ENCODE measurements at regions not wholly inside any gene's neighbourhood (a gene's known extent, or its start where the extent isn't known, plus 50 kb on each side); places are given as distances from the start of the nearest gene placed in this dataset.

GRCh38 chr4:160247091-160247656 is 1144.3 kb downstream of the RAPGEF2 start:
- intact Hi-C loops (cut with micrococcal nuclease): no loop called here
- H3K4me1 Mint-ChIP-seq (ENCODE audit: low read depth): no peaks in the 10 kb centered on the region
- H3K4me3 Mint-ChIP-seq: no peak overlapping the region
- no peak for DNase-seq
- H3K27me3 Mint-ChIP-seq: no peaks in the 10 kb centered on the region
- peaks cover 11% of the 10 kb centered on the region for H3K9me3 Mint-ChIP-seq
- POLR2A ChIA-PET: no interaction called here
- no peak overlapping the region for H3K27ac Mint-ChIP-seq
- CTCF ChIA-PET: no interaction called here
- H3K36me3 Mint-ChIP-seq: no peaks in the 10 kb centered on the region

GRCh38 chr4:160251522-160252170 is 1148.8 kb downstream of the RAPGEF2 start:
- H3K9me3 Mint-ChIP-seq: peaks cover 2% of the 10 kb centered on the region
- H3K27me3 Mint-ChIP-seq: no peaks in the 10 kb centered on the region
- no peaks in the 10 kb centered on the region for H3K36me3 Mint-ChIP-seq
- CTCF ChIA-PET: no interaction called here
- no peaks in the 10 kb centered on the region for H3K4me1 Mint-ChIP-seq (ENCODE audit: low read depth)
- no peak for DNase-seq
- H3K27ac Mint-ChIP-seq: no peak overlapping the region
- no peak overlapping the region for H3K4me3 Mint-ChIP-seq
- POLR2A ChIA-PET: no interaction called here
- intact Hi-C loops (cut with micrococcal nuclease): no loop called here

- Mint-ChIP-seq H3K27ac (no peak overlapping the region), H3K9me3 (peaks cover 2% of the 10 kb centered on the region), H3K4me3 (no peak overlapping the region), H3K4me1 (ENCODE audit: low read depth) (no peaks in the 10 kb centered on the region), H3K27me3 (no peaks in the 10 kb centered on the region), H3K36me3 (no peaks in the 10 kb centered on the region)
- CTCF ChIA-PET: no interaction called here
- DNase-seq: no peak
- POLR2A ChIA-PET: no interaction called here
- intact Hi-C loops (cut with micrococcal nuclease): no loop called here
Observed at GRCh38 chr4:160257318-160257717, 1154.4 kb downstream of the RAPGEF2 start.

GRCh38 chr4:160265014-160265413 is 1162.1 kb downstream of the RAPGEF2 start:
- ChIA-PET CTCF (no interaction called here), POLR2A (no interaction called here)
- no peak for DNase-seq
- H3K9me3 Mint-ChIP-seq: peaks cover 7% of the 10 kb centered on the region
- intact Hi-C loops (cut with micrococcal nuclease): no loop called here
- H3K4me1 Mint-ChIP-seq (ENCODE audit: low read depth): no peaks in the 10 kb centered on the region
- H3K27me3 Mint-ChIP-seq: no peaks in the 10 kb centered on the region
- no peaks in the 10 kb centered on the region for H3K36me3 Mint-ChIP-seq
- H3K4me3 Mint-ChIP-seq: no peak overlapping the region
- H3K27ac Mint-ChIP-seq: no peak overlapping the region

DNA sequence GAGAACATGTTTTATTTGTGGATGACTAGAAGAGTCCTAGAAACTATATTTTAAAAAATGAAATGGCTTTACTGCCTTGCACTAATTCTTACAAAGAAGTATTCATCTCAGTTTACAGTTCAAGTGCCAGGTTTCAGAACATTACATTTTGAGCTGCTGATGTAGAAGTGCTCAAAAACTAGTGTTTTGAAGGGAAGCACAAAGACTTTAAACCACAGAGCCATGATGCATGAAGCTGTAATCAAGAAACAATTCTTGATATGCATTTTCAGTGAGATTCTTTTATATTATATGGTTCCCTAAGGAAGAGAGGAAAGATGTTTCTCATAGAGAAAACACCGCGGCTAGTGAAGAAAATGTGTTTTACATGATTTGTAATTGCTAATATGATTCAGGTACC is 1163.0 kb downstream of the RAPGEF2 start:
- POLR2A ChIA-PET: no interaction called here
- H3K4me3 Mint-ChIP-seq: no peak overlapping the region
- intact Hi-C loops (cut with micrococcal nuclease): no loop called here
- no peaks in the 10 kb centered on the region for H3K36me3 Mint-ChIP-seq
- no peaks in the 10 kb centered on the region for H3K27me3 Mint-ChIP-seq
- no peak for DNase-seq
- no peak overlapping the region for H3K27ac Mint-ChIP-seq
- CTCF ChIA-PET: no interaction called here
- H3K9me3 Mint-ChIP-seq: peaks cover 7% of the 10 kb centered on the region
- no peaks in the 10 kb centered on the region for H3K4me1 Mint-ChIP-seq (ENCODE audit: low read depth)

DNA sequence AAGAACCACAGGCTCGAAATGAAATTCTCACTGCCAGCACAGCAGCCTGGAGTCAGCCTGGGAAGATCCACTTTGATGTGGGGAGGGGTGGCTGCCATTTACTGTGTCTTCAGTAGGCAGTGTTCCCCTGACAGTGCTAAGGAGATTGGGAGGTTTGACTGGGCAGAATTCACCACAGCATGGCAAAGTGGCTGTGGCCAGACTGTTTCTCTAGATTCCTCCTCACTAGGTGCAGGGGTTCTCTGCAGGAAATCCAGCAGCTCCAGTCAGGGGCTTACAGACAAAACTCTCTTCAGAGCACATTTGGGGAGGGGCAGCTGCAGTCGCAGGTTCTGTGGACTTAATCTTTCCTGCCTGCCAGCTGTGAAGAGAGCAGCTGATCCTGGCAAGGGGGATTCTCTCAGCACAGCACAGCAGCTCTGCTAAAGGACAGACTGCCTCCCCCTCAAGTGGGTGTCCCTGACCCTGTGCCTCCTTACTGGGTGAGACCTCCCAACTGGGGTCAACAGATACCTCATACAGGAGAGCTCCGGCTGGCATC is 1174.0 kb downstream of the RAPGEF2 start:
- POLR2A ChIA-PET: no interaction called here
- no peak overlapping the region for H3K27ac Mint-ChIP-seq
- H3K4me3 Mint-ChIP-seq: no peak overlapping the region
- DNase-seq: no peak
- H3K27me3 Mint-ChIP-seq: no peaks in the 10 kb centered on the region
- no peaks in the 10 kb centered on the region for H3K36me3 Mint-ChIP-seq
- CTCF ChIA-PET: no interaction called here
- peaks cover 43% of the 10 kb centered on the region for H3K9me3 Mint-ChIP-seq
- intact Hi-C loops (cut with micrococcal nuclease): no loop called here
- no peaks in the 10 kb centered on the region for H3K4me1 Mint-ChIP-seq (ENCODE audit: low read depth)

- CTCF ChIA-PET: no interaction called here
- Mint-ChIP-seq H3K27ac (no peak overlapping the region), H3K36me3 (no peaks in the 10 kb centered on the region), H3K27me3 (no peaks in the 10 kb centered on the region), H3K9me3 (peaks cover 31% of the 10 kb centered on the region), H3K4me3 (no peak overlapping the region), H3K4me1 (ENCODE audit: low read depth) (no peaks in the 10 kb centered on the region)
- POLR2A ChIA-PET: no interaction called here
- intact Hi-C loops (cut with micrococcal nuclease): no loop called here
- no peak for DNase-seq
Observed at GRCh38 chr4:160283081-160283480, 1180.2 kb downstream of the RAPGEF2 start.

GRCh38 chr4:160284516-160284915 is 1181.6 kb downstream of the RAPGEF2 start:
- no peaks in the 10 kb centered on the region for H3K27me3 Mint-ChIP-seq
- CTCF ChIA-PET: no interaction called here
- no peaks in the 10 kb centered on the region for H3K36me3 Mint-ChIP-seq
- H3K4me3 Mint-ChIP-seq: no peak overlapping the region
- H3K9me3 Mint-ChIP-seq: peaks cover 26% of the 10 kb centered on the region
- no peak overlapping the region for H3K27ac Mint-ChIP-seq
- no peaks in the 10 kb centered on the region for H3K4me1 Mint-ChIP-seq (ENCODE audit: low read depth)
- POLR2A ChIA-PET: no interaction called here
- intact Hi-C loops (cut with micrococcal nuclease): no loop called here
- DNase-seq: no peak

- ChIA-PET CTCF (no interaction called here), POLR2A (no interaction called here)
- H3K9me3 Mint-ChIP-seq: peaks cover 14% of the 10 kb centered on the region
- H3K27me3 Mint-ChIP-seq: no peaks in the 10 kb centered on the region
- H3K36me3 Mint-ChIP-seq: no peaks in the 10 kb centered on the region
- intact Hi-C loops (cut with micrococcal nuclease): no loop called here
- H3K4me3 Mint-ChIP-seq: no peak overlapping the region
- H3K4me1 Mint-ChIP-seq (ENCODE audit: low read depth): no peaks in the 10 kb centered on the region
- DNase-seq: no peak
- no peak overlapping the region for H3K27ac Mint-ChIP-seq
Observed at GRCh38 chr4:160286051-160286450, 1183.2 kb downstream of the RAPGEF2 start.

DNA sequence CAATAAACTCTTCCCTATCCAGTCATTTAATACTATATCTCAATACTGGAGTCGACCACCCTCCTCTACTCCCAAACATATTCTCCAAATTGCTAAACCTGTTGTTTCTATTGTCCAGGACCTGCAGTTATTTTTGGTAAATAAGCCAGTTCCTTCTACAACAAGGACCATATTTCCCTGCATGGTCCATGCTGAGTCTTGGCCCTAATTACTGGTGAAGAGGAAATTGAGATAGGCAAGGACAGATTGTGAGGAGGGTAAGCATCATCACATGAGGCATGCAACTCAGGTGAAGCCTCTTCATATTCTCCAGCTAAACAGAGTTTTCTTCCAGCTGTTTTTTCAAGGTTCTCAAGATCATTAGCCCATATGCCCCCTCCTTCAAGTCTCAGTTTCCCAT is 1193.6 kb downstream of the RAPGEF2 start:
- ChIA-PET POLR2A (no interaction called here), CTCF (no interaction called here)
- no peaks in the 10 kb centered on the region for H3K36me3 Mint-ChIP-seq
- peaks cover 18% of the 10 kb centered on the region for H3K9me3 Mint-ChIP-seq
- H3K4me1 Mint-ChIP-seq (ENCODE audit: low read depth): no peaks in the 10 kb centered on the region
- no peak for DNase-seq
- no peaks in the 10 kb centered on the region for H3K27me3 Mint-ChIP-seq
- no peak overlapping the region for H3K27ac Mint-ChIP-seq
- intact Hi-C loops (cut with micrococcal nuclease): no loop called here
- no peak overlapping the region for H3K4me3 Mint-ChIP-seq

DNA sequence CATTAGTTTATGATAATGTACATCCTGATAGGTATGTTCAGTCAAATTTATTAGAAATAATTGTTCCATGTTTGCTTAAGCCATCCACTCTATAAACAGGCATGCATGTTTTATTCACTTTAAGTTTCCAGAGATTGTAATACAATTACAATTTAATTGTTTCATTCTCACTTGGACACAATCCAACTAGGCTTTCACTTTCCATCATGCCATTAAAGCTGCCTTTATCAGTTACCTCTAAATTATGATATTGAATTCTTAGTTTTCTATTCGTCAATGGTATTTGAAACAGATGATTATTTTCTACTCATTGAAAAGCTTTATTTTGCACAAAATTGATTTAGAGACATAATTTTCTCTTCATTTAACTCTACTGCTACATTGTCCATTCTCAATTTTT is 1196.3 kb downstream of the RAPGEF2 start:
- Mint-ChIP-seq H3K4me1 (ENCODE audit: low read depth) (no peaks in the 10 kb centered on the region), H3K9me3 (peaks cover 12% of the 10 kb centered on the region), H3K4me3 (no peak overlapping the region), H3K27me3 (no peaks in the 10 kb centered on the region), H3K27ac (no peak overlapping the region), H3K36me3 (no peaks in the 10 kb centered on the region)
- intact Hi-C loops (cut with micrococcal nuclease): no loop called here
- DNase-seq: no peak
- POLR2A ChIA-PET: no interaction called here
- CTCF ChIA-PET: no interaction called here

GRCh38 chr4:160299608-160300007 is 1196.7 kb downstream of the RAPGEF2 start:
- intact Hi-C loops (cut with micrococcal nuclease): no loop called here
- ChIA-PET POLR2A (no interaction called here), CTCF (no interaction called here)
- no peak for DNase-seq
- Mint-ChIP-seq H3K4me3 (no peak overlapping the region), H3K27ac (no peak overlapping the region), H3K27me3 (no peaks in the 10 kb centered on the region), H3K36me3 (no peaks in the 10 kb centered on the region), H3K4me1 (ENCODE audit: low read depth) (no peaks in the 10 kb centered on the region), H3K9me3 (peaks cover 11% of the 10 kb centered on the region)

DNA sequence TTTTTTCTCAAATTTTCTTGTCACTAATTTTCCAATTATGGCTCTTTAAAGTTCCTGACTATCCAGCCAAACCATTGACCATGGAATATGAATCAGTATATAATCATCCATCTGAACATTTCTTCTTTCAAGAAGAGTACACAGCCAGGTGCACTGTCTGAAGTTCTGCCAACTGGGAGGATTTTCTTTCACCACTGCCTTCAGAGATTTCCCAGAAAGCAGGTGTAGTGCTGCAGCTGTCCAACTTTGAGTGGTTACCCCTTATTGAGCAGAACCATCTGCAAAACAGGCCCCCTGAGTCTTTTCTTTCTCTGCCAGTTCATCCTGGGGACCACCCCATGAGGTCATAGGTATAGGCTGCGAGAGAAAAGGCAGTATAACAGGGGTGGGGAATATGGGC is 1213.2 kb downstream of the RAPGEF2 start:
- POLR2A ChIA-PET: no interaction called here
- Mint-ChIP-seq H3K36me3 (no peaks in the 10 kb centered on the region), H3K4me3 (no peak overlapping the region), H3K27ac (no peak overlapping the region), H3K27me3 (no peaks in the 10 kb centered on the region), H3K9me3 (peaks cover 6% of the 10 kb centered on the region), H3K4me1 (ENCODE audit: low read depth) (no peaks in the 10 kb centered on the region)
- CTCF ChIA-PET: no interaction called here
- DNase-seq: no peak
- intact Hi-C loops (cut with micrococcal nuclease): no loop called here

Data from activated CD4-positive, alpha-beta memory T cell treated with anti-CD3 and anti-CD28 coated beads for 36 hours (primary cell).